HG03378 (cell line): ENCODE measurements at regions not wholly inside any gene's neighbourhood (a gene's known extent, or its start where the extent isn't known, plus 50 kb on each side); places are given as distances from the start of the nearest gene placed in this dataset.

ENCODE experiments used
- ATAC-seq: cut with Tn5 transposase; IDR thresholded peaks from one replicate; pipeline ENCODE4 v1.9.1; 2021; ENCODE audit warnings: mild to moderate bottlenecking, moderate library complexity; ENCODE audit not compliant: unreplicated experiment

- no peak for ATAC-seq
Observed at GRCh38 chr16:61332461-61332860, 703.8 kb downstream of the CDH8 start.

- ATAC-seq: no peak
Observed at GRCh38 chr16:61324044-61324443, 712.2 kb downstream of the CDH8 start.

GRCh38 chr16:61323456-61323855 is 712.8 kb downstream of the CDH8 start:
- ATAC-seq: no peak

GRCh38 chr16:61320791-61321190 is 715.4 kb downstream of the CDH8 start:
- no peak for ATAC-seq

- no peak for ATAC-seq
Observed at GRCh38 chr16:61313931-61314330, 722.3 kb downstream of the CDH8 start.

- no peak for ATAC-seq
Observed at GRCh38 chr16:61309386-61309785, 726.9 kb downstream of the CDH8 start.

GRCh38 chr16:61306204-61306603 is 730.0 kb downstream of the CDH8 start:
- no peak for ATAC-seq

GRCh38 chr16:61296814-61297213 is 739.4 kb downstream of the CDH8 start:
- no peak for ATAC-seq

- ATAC-seq: no peak
Observed at GRCh38 chr16:61296305-61296704, 739.9 kb downstream of the CDH8 start.

GRCh38 chr16:61295311-61295710 is 740.9 kb downstream of the CDH8 start:
- no peak for ATAC-seq

- no peak for ATAC-seq
Observed at GRCh38 chr16:61289141-61289540, 747.1 kb downstream of the CDH8 start.

- no peak for ATAC-seq
Observed at GRCh38 chr16:61277849-61278248, 758.4 kb downstream of the CDH8 start.

GRCh38 chr16:61274211-61274610 is 762.0 kb downstream of the CDH8 start:
- ATAC-seq: no peak

- ATAC-seq: no peak
Observed at GRCh38 chr16:61270726-61271125, 765.5 kb downstream of the CDH8 start.

GRCh38 chr16:61263400-61263799 is 772.8 kb downstream of the CDH8 start:
- ATAC-seq: no peak

GRCh38 chr16:61261315-61261714 is 774.9 kb downstream of the CDH8 start:
- no peak for ATAC-seq

- no peak for ATAC-seq
Observed at GRCh38 chr16:61246592-61246991, 789.6 kb downstream of the CDH8 start.

GRCh38 chr16:61243954-61244353 is 792.3 kb downstream of the CDH8 start:
- ATAC-seq: no peak

GRCh38 chr16:61237884-61238485 is 798.3 kb downstream of the CDH8 start:
- no peak for ATAC-seq

- ATAC-seq: no peak
Observed at GRCh38 chr16:61233713-61234112, 802.5 kb downstream of the CDH8 start.

GRCh38 chr16:61228371-61228770 is 807.9 kb downstream of the CDH8 start:
- no peak for ATAC-seq

- ATAC-seq: no peak
Observed at GRCh38 chr16:61215605-61216004, 820.6 kb downstream of the CDH8 start.

GRCh38 chr16:61214780-61215179 is 821.5 kb downstream of the CDH8 start:
- no peak for ATAC-seq
